GM18505 (cell line): ENCODE measurements at regions not wholly inside any gene's neighbourhood (a gene's known extent, or its start where the extent isn't known, plus 50 kb on each side); places are given as distances from the start of the nearest gene placed in this dataset.

ENCODE experiments used
- ATAC-seq: cut with Tn5 transposase; IDR thresholded peaks from one replicate; pipeline ENCODE4 v1.9.1; 2021; ENCODE audit not compliant: unreplicated experiment
- POLR2A ChIP-seq: IDR thresholded peaks from 4 replicates; pipeline ENCODE4 v1.6.1; 2011; ENCODE audit warnings: borderline replicate concordance; ENCODE audit not compliant: insufficient read depth, insufficient read length; ENCODE audit errors: extremely low read depth

DNA sequence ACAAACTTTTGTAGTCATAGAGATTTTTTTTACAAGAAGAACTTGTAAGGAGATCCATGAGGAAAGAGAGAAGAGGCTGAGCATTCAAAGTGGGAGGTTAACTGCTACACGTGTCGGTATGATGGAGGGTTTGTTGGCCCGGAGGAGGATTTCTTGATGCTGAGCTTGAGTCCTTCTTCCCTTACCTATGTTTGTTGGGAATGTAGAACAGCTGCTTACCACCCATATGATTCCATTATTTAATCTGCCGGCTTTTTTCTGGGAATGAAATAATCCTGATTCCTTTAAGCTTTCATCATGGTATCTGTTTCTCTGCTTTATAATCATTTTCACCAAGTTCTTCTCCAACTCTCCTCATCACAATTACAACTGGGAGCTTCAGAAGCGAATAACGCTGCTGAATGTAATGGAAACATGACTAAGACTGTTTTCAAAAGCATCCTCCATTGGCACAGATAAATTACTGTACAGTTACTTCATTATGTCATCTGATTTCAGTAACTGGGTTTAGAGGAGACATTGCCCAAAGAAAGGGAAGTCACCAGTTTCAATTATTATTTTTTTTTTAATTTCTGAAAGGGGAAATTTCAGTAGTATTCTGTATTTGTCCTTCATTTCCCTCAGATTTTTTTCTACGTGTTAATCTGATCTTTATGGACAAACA lies 420.6 kb downstream of the SPRY1 start:
- ATAC-seq, result no peak
- TF ChIP-seq POLR2A, result no peak

DNA sequence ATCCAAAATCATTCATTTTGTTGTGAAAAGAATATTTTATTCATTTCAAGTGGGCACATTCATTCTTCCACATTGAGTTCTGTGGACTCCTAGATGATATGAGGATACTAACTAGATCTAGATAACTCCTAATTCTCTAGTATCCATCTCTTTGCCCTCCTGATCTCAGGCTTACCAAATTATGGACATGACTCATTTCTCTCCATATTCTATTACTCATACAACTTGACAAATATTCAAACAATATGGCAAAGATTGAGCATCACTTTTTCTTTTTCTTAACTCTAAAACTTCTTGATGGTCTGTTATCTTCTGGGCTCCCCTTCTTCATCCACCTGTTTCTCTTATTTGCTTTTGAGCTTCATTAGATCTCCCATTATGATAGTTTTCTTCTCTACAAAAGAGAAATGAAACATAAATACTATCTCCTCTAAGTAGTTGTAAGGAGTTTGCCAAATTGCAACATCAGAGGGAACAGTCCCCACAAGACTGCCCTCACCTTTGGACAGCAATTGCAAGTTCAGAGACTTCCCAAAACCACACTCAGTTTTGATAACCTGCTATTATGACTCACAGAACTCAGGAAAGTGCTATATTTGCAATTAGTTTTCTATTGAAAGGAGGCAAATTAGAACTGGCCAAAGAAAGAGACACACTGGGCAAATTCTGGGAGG lies 422.9 kb downstream of the SPRY1 start:
- ATAC-seq, result no peak
- no peak for TF ChIP-seq POLR2A

DNA sequence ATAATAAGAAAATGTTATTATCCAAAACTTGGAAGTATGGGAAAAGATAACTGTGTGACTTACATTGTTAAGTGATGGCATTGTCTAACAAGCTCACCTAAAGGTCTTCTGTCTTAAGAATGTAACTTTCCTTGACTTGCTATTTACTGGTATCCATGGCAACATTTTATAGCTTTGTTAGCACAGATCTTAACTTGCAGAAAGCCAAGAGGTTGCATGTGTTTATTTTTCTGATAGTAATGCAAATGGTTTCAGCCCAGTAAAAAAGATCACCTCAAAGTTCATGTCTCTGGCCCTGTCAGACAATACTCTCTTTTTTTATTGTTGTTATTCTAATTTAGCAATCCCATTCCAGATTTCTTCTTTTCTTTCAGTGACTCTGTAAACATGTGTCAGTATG lies 425.3 kb downstream of the SPRY1 start:
- no peak for TF ChIP-seq POLR2A
- ATAC-seq, result no peak

DNA sequence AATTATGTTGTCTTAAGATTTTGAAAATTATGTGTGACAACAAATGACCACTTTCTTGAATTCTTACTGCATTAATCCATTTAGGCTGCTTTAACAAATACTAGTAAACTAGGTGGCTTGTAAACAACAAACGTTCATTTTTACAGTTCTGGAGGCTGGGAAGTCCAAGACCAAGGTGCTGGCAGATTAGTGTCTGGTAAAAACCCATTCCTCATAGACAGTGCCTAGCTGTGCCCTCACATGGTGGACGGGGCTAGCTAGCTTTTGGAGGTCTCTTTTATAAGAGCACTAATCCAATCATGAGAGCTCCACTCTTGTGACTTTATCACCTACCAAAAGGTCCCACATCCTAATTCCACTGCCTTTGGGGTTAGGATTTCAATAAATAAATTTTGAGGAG lies 425.8 kb downstream of the SPRY1 start:
- no peak for ATAC-seq
- no peak for TF ChIP-seq POLR2A

DNA sequence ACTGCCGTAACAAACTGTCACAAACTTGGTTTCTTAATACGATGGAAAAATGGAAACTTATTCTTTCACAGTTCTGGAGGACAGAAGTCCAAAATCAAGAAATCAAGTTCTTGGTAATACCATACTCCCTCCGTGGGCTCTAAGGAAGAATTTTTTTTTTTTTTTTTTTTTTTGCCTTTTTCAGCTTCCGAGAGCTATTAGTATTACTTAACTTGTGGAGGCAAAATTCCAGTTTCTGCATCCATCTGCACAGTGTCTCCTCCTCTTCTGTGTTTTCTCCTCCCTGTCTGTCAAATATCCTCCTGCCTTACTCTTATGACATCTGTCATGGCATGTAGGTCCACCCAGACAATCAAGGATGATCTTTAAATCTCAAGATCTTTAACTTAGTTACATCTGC lies 426.6 kb downstream of the SPRY1 start:
- no peak for ATAC-seq
- no peak for TF ChIP-seq POLR2A

DNA sequence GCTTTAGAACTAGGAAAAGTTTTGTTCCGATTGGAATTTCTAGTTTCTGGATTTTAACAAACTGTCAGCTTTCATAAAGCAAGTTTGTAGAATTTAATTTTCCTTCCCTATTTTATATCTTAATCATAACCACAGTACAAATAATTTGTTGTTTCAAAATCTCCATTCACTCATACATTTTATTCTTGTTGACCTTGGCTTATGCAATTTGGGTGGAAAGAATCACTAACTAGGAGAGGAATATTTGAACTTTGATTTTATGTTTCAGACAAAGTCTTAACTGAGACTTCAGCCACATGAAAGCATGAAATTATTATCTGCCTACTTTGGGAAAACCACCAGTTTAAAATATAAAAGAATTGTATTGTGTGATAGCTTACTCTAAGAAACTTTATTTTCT lies 427.9 kb downstream of the SPRY1 start:
- ATAC-seq, result no peak
- TF ChIP-seq POLR2A, result no peak

DNA sequence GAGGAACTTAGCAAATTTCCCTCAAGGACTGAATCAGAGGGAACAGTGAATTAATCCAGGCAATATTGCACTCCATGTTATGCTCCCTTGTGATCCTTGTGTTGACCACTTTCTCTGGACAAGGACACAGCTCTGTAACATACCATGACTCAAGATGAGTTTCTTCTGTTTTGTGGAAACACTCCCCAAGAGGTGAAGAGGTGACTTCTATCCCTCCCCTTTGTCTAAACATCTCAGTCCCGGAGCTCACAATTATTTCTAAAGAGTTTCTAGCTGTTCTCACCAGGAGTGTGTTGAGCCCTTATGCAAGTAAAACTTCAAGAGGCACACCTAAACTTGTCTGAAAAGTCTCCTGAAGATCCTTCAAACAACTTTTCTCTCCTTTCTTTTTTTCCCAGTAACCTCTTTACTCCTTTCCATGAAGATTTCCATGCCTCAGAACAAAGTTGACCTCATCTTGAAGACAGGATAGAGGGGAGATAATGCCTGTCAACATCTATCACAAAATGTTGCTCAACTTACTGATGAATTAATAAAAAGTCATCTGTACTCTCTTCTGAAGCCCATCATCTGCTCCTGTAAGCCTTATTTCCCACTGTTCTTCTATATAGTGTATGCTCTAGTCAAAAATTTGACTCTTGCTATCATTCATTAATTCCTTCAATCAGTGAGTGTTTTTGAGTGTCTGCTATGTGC lies 429.1 kb downstream of the SPRY1 start:
- TF ChIP-seq POLR2A, result no peak
- ATAC-seq, result no peak

DNA sequence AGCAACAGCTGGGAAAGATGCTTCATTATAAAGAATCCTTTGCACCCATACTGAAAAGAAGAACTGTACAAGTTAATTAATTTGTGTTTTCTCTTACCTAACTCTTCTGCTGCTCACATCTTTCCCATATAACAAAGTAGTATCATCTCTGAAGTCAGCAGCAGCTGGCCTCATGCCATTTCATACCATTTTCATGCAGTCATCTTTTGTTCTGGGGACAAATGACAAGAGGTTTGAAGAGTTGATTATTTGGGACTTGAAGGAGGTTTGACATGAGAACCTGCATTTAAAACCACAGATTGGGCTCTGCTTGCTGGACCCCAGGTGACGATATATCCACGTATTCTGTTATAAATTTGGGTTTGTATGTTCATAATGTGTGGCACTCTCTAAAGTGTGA lies 430.3 kb downstream of the SPRY1 start:
- no peak for TF ChIP-seq POLR2A
- no peak for ATAC-seq

DNA sequence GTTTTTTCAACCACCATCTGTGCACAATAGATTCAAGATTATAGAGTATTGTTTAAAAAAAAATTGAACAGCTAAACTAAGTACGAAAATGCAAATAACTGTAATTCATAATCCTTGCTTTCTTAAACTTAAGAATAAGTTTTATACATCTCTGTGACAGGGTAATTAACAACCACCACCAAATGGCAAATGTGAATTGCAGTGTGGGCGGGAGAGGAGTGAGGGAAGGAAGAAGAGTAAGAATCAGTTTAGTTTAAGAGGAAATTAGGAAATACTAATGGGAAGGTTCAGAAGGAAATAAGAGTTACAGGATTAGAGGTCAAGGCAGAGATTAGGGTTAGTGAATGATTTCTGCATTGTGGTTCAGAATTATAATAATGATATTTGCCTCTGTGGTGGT lies 430.9 kb downstream of the SPRY1 start:
- TF ChIP-seq POLR2A, result no peak
- no peak for ATAC-seq

DNA sequence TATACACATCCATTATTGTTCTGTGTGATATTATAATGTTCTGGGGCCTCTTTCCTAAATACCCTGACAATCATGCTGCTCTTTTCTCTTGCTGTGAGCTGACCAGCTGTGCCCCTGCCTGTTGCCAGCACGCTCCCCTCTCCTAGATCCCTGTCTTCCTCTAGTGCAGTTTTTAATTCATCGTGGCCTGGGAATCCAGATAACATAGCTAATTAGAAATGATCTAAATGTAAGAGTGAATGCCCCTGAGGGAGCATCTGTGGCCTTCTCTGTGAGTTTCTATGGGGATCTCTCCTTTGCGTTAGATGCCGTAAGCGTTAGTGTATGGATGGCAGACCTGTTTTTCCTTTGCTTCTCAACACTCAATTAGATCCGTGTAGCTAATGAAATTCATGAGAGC lies 434.3 kb downstream of the SPRY1 start:
- no peak for TF ChIP-seq POLR2A
- no peak for ATAC-seq

DNA sequence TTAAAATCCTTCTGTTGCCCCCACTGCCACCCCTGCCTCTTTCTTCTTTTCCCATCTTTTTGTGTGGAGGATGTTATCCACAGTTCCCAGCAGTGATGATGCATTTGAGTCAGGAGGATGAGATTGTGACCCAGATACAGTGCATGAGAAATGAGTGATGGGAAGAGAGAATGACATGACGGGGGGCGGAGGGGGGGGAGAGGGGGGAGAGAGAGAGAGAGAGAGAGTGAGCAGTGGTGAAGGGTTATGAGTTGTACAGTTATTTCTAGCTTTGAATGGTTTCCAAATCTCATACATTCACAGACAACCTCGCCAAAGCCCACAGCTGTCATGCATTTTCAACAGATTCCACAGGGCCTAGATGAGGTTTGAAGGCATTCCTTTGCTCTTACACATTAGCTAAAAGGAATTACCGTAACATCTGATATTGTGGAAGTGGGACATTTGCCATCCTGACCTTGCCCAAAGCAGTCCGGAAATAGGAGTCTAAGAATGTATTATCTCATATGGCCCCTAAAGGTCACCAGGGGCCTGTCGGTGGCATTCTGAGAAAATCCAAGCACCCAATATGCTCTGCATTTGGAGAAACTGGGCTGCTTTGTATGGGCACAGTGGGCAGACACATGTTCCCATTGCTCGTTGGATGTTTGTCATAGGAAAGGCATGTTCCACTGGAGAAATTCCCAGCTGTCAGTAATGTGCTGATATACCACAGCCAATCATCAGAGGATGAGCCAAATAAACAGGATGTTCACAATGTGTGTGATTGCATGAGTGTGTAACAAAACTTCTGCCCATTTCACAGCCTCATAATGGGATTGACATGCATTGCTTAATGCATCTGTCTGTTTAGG lies 435.8 kb downstream of the SPRY1 start:
- ATAC-seq, result no peak

DNA sequence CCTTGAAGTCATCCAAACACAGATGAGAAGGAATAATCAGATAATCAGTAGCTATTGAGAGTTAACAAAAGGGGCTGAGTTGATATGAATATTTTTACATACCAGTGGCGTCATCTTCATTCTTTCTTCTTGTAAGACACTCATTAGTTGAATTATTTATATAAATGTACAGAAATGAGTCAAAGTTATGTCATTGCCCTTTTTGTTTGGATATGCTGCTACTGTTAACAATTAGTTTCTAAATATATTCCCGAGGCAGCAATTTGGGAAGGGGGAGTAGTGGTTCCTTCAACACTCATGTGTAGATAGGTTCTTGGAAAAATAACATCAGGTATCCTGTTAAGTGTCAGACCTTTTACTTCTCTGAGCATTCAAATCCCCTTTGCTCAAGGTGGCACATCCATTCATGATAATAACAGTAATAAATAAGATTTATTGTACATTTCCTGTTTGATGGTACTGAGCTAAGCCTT lies 436.6 kb downstream of the SPRY1 start:
- TF ChIP-seq POLR2A, result no peak
- ATAC-seq, result no peak

More for the DNA sequence above, 435.8 kb downstream of the SPRY1 start:
- no peak for TF ChIP-seq POLR2A
